Hepatocyte (in vitro differentiated cells): ENCODE measurements at regions not wholly inside any gene's neighbourhood (a gene's known extent, or its start where the extent isn't known, plus 50 kb on each side); places are given as distances from the start of the nearest gene placed in this dataset.

Experiments used
- CTCF ChIP-seq: fragments of 200-600 bp; sonication (generic); IDR thresholded peaks from 2 replicates; pipeline ENCODE4 v1.5.1; 2016; ENCODE audit warnings: antibody characterized with exemption, mild to moderate bottlenecking; ENCODE audit not compliant: poor library complexity
- EZH2 ChIP-seq: fragments of 200-600 bp; sonication (generic); IDR thresholded peaks from 2 replicates; pipeline ENCODE4 v1.6.1; 2016; ENCODE audit warnings: antibody characterized with exemption, mild to moderate bottlenecking, borderline replicate concordance
- EZH2phosphoT487 ChIP-seq: fragments of 200-600 bp; sonication (generic); IDR thresholded peaks from one replicate; pipeline ENCODE4 v1.6.1; 2018; ENCODE audit warnings: antibody characterized with exemption, mild to moderate bottlenecking, low read depth, moderate library complexity; ENCODE audit not compliant: unreplicated experiment, severe bottlenecking

GRCh38 chr1:192958350-192958749 lies 100.8 kb downstream of the UCHL5 start:
- TF ChIP-seq EZH2, result no peak
- no peak for TF ChIP-seq CTCF
- no peak for TF ChIP-seq EZH2phosphoT487
